HCT116 (cell line): ENCODE measurements at regions not wholly inside any gene's neighbourhood (a gene's known extent, or its start where the extent isn't known, plus 50 kb on each side); places are given as distances from the start of the nearest gene placed in this dataset.

Experiments used
- ATAC-seq: fragments of 200-7000 bp; cut with Tn5 transposase; 2 replicates; pipeline ENCODE4 v1.9.1; 2020; ENCODE audit warnings: mild to moderate bottlenecking, moderate library complexity
- BruUV-seq: library from RNA; stranded (reverse); fragments of 400-500 nt; replicated peaks from 2 replicates; lab custom pipeline; 2021; lab: Mats Ljungman, UMichigan
- CTCF ChIA-PET: fragments of 300-600 bp; sonication (Branson Sonifier 250); formaldehyde crosslinking; loops from one replicate; lab custom pipeline; 2021; ENCODE audit warnings: antibody characterized with exemption; lab: Charles Lee
- POLR2A ChIA-PET: fragments of 300-600, 350-600 bp; sonication (Branson Sonifier 250); formaldehyde crosslinking; loops from one replicate; lab custom pipeline; 2021; ENCODE audit warnings: antibody characterized with exemption; lab: Charles Lee
- RAD21 ChIA-PET, 2 experiments: fragments of 300-600 bp; sonication (Branson Sonifier 250); formaldehyde crosslinking; loops; one replicate each; lab custom pipeline; 2023; ENCODE audit warnings: low total read pairs in 2 of 2; ENCODE audit not compliant: uncharacterized antibody in 2 of 2, unreplicated experiment in 2 of 2, low non-redundant PET in 1 of 2; lab: Charles Lee
- DNase-seq: peaks from one replicate; pipeline ENCODE4 v3.0.0-alpha.2; 2010; ENCODE audit warnings: low read depth, low spot score
- H2AFZ ChIP-seq: fragments of 200-600 bp; shearing (Covaris generic), sonication (generic); 2 replicates; pipeline ENCODE4 v1.6.1; 2017; ENCODE audit warnings: low read depth, mixed run types, mixed read lengths, antibody characterized with exemption, low read length; ENCODE audit not compliant: poor library complexity, severe bottlenecking
- H3K27ac ChIP-seq: 2 replicates; pipeline ENCODE4 v1.5.1; 2012; ENCODE audit warnings: low read depth, low read length
- H3K27me3 ChIP-seq: fragments of 200-600 bp; sonication (generic); 2 replicates; pipeline ENCODE4 v1.6.1; 2016; ENCODE audit warnings: mixed run types, low read length, mixed read lengths; ENCODE audit not compliant: insufficient read depth
- H3K36me3 ChIP-seq, 2 experiments: fragments of 200-500 bp in 1 of 2; fragments of 200-600 bp in 1 of 2; sonication (Bioruptor generic) in 1 of 2; sonication (generic) in 1 of 2; 2 replicates each; pipeline versions ENCODE4 v1.5.1 to v1.6.1; 2014 to 2016; ENCODE audit warnings: low read length in 2 of 2, inconsistent platforms in 1 of 2, mixed read lengths in 1 of 2, mixed run types in 1 of 2; ENCODE audit not compliant: insufficient read depth in 2 of 2, control insufficient read depth in 1 of 2
- H3K4me1 ChIP-seq, 2 experiments: fragments of 200-600 bp in 1 of 2; sonication (generic) in 1 of 2; 2 replicates each; pipeline versions ENCODE4 v1.5.1 to v1.6.1; 2012 to 2017; ENCODE audit warnings: low read length in 2 of 2, inconsistent platforms in 1 of 2, mild to moderate bottlenecking in 1 of 2, mixed read lengths in 1 of 2, mixed run types in 1 of 2, moderate library complexity in 1 of 2; ENCODE audit not compliant: insufficient read depth in 2 of 2, control insufficient read depth in 1 of 2
- H3K4me2 ChIP-seq: fragments of 200-600 bp; sonication (generic); 2 replicates; pipeline ENCODE4 v1.6.1; 2017; ENCODE audit warnings: mixed run types, low read length, mixed read lengths
- H3K4me3 ChIP-seq, 2 experiments: fragments of 200-600 bp in 1 of 2; sonication (generic) in 1 of 2; replicated peaks in 1 of 2; 2 replicates each; pipeline ENCODE4 v1.5.1; 2011 to 2016; ENCODE audit warnings: low read length in 2 of 2, control low read depth in 1 of 2, low read depth in 1 of 2, mild to moderate bottlenecking in 1 of 2, mixed read lengths in 1 of 2, mixed run types in 1 of 2
- H3K79me2 ChIP-seq: fragments of 200-600 bp; sonication (generic); 2 replicates; pipeline ENCODE4 v1.6.1; 2017; ENCODE audit warnings: mild to moderate bottlenecking, mixed run types, low read length, moderate library complexity, mixed read lengths; ENCODE audit not compliant: insufficient read depth
- H3K9ac ChIP-seq: fragments of 200-600 bp; sonication (generic); 2 replicates; pipeline ENCODE4 v1.6.1; 2016; ENCODE audit warnings: low read length, mixed read lengths
- H3K9me2 ChIP-seq: fragments of 200-600 bp; sonication (generic), shearing (Covaris generic); 2 replicates; pipeline ENCODE4 v1.6.1; 2017; ENCODE audit warnings: mixed run types, mild to moderate bottlenecking, moderate library complexity; ENCODE audit not compliant: insufficient read depth
- H3K9me3 ChIP-seq, 2 experiments: fragments of 200-500 bp in 1 of 2; fragments of 200-600 bp in 1 of 2; sonication (Bioruptor generic) in 1 of 2; sonication (generic) in 1 of 2; 2 replicates each; pipeline ENCODE4 v1.6.1; 2014 to 2017; ENCODE audit warnings: low read length in 2 of 2, mixed read lengths in 2 of 2, inconsistent platforms in 1 of 2, low read depth in 1 of 2, mild to moderate bottlenecking in 1 of 2, mixed run types in 1 of 2, moderate library complexity in 1 of 2; ENCODE audit not compliant: control insufficient read depth in 1 of 2, insufficient read depth in 1 of 2
- H4K20me1 ChIP-seq: fragments of 200-600 bp; sonication (generic), shearing (Covaris generic); 2 replicates; pipeline ENCODE4 v1.6.1; 2017; ENCODE audit warnings: mixed run types, mild to moderate bottlenecking, moderate library complexity; ENCODE audit not compliant: insufficient read depth
- CBX3 ChIP-seq: IDR thresholded peaks from 2 replicates; pipeline ENCODE4 v1.6.1; 2012; ENCODE audit warnings: low read depth
- CEBPB ChIP-seq: IDR thresholded peaks from 2 replicates; pipeline ENCODE4 v1.6.1; 2012; ENCODE audit warnings: low read depth
- FOSL1 ChIP-seq: IDR thresholded peaks from 2 replicates; pipeline ENCODE4 v1.6.1; 2012; ENCODE audit warnings: low read depth
- RAD21 ChIP-seq: IDR thresholded peaks from 2 replicates; pipeline ENCODE4 v1.6.1; 2012; ENCODE audit warnings: low read depth, mild to moderate bottlenecking
- SIN3A ChIP-seq: IDR thresholded peaks from 2 replicates; pipeline ENCODE4 v1.6.1; 2012; ENCODE audit warnings: low read depth
- SRF ChIP-seq: IDR thresholded peaks from 2 replicates; pipeline ENCODE4 v1.6.1; 2012; ENCODE audit warnings: low read depth
- YY1 ChIP-seq: IDR thresholded peaks from 2 replicates; pipeline ENCODE4 v1.6.1; 2011; ENCODE audit warnings: low read length, low read depth, moderate library complexity, mild to moderate bottlenecking; ENCODE audit not compliant: insufficient replicate concordance; ENCODE audit errors: extremely low read depth
- ZFX ChIP-seq: fragments of 450-650 bp; IDR thresholded peaks from 2 replicates; pipeline ENCODE4 v1.6.1; 2017
- intact Hi-C: fragments of 100-400 bp; cut with micrococcal nuclease; formaldehyde crosslinking; loops from 2 replicates; pipeline ENCODE4 v1.10.0; 2022
- TF ChIP-seq, protein P1 (sequence below): IDR thresholded peaks from 2 replicates; pipeline ENCODE4 v1.6.1; 2012; ENCODE audit warnings: low read depth
- TF ChIP-seq, protein P2 (sequence below): IDR thresholded peaks from 2 replicates; pipeline ENCODE4 v1.6.1; 2012
- TF ChIP-seq, protein P3 (sequence below): IDR thresholded peaks from 2 replicates; pipeline ENCODE4 v1.6.1; 2012
- TF ChIP-seq, protein P4 (sequence below): IDR thresholded peaks from 2 replicates; pipeline ENCODE4 v1.6.1; 2011; ENCODE audit warnings: mild to moderate bottlenecking, low read length, moderate library complexity; ENCODE audit not compliant: insufficient replicate concordance; ENCODE audit errors: extremely low read depth

DNA sequence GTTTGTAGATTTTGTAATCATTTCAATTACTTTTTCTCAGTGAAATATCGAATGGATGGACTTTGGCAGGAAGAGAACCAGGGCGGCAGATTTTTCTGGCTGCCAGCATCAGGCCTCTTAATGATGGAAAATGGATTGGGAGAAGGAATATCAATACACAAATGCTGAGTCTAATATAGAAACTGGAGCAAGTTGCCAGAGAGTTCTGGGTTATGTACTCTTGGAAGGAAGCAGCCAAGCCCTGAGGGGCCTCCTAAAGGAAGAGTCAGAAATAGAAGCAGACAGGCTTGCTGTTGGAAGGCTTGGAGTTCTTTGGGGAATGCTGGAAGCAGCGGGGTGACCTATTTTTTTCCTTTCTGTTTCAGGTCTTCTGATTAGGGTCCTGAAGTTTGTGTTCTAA is 428.6 kb downstream of the DMAC1 start:
- no peak for DNase-seq
- POLR2A ChIA-PET = no interaction called here
- intact Hi-C loops = no loop called here

DNA sequence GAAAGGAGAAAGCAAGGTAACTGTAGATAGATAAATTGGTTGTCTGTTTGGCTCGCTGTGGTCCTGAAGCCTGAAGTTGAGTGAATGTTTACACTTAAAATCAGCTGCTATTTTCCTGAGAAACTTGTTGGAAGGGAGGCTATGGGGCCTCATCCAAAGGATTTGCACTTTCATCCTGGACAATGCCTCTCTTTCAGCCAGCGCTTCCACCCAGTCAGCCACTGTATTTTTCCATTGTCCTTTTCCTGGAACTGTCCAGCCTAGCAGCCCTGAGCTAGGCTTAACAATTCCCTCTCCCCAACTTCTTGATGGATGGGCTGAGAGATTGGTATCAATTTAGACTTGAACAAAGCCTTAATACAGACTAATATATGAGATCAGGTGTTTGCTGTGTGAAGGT is 429.2 kb downstream of the DMAC1 start:
- CTCF ChIA-PET = no interaction called here
- no peaks in the 10 kb centered on the region for H3K4me1 ChIP-seq
- no peak overlapping the region for H3K9ac ChIP-seq
- RAD21 ChIA-PET = no interaction called here
- H3K79me2 ChIP-seq = no peaks in the 10 kb centered on the region
- H2AFZ ChIP-seq = no peak overlapping the region
- no TSS peak for BruUV-seq
- intact Hi-C loops = no loop called here
- H3K4me2 ChIP-seq = no peak overlapping the region
- H4K20me1 ChIP-seq = no peaks in the 10 kb centered on the region
- H3K27me3 ChIP-seq = no peaks in the 10 kb centered on the region
- H3K36me3 ChIP-seq = no peaks in the 10 kb centered on the region
- no peaks in the 10 kb centered on the region for H3K9me2 ChIP-seq
- no peak overlapping the region for H3K4me3 ChIP-seq
- no peaks in the 10 kb centered on the region for H3K9me3 ChIP-seq
- H3K27ac ChIP-seq = no peak overlapping the region
- POLR2A ChIA-PET = no interaction called here
- DNase-seq = no peak
- no peak for ATAC-seq
- TF ChIP-seq FOSL1 (no peak), CEBPB (no peak), YY1 (no peak), SIN3A (no peak), ZFX (no peak), CBX3 (no peak), SRF (no peak)
- TF ChIP-seq, protein P1, sequence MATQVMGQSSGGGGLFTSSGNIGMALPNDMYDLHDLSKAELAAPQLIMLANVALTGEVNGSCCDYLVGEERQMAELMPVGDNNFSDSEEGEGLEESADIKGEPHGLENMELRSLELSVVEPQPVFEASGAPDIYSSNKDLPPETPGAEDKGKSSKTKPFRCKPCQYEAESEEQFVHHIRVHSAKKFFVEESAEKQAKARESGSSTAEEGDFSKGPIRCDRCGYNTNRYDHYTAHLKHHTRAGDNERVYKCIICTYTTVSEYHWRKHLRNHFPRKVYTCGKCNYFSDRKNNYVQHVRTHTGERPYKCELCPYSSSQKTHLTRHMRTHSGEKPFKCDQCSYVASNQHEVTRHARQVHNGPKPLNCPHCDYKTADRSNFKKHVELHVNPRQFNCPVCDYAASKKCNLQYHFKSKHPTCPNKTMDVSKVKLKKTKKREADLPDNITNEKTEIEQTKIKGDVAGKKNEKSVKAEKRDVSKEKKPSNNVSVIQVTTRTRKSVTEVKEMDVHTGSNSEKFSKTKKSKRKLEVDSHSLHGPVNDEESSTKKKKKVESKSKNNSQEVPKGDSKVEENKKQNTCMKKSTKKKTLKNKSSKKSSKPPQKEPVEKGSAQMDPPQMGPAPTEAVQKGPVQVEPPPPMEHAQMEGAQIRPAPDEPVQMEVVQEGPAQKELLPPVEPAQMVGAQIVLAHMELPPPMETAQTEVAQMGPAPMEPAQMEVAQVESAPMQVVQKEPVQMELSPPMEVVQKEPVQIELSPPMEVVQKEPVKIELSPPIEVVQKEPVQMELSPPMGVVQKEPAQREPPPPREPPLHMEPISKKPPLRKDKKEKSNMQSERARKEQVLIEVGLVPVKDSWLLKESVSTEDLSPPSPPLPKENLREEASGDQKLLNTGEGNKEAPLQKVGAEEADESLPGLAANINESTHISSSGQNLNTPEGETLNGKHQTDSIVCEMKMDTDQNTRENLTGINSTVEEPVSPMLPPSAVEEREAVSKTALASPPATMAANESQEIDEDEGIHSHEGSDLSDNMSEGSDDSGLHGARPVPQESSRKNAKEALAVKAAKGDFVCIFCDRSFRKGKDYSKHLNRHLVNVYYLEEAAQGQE = no peak
- TF ChIP-seq, protein P2, sequence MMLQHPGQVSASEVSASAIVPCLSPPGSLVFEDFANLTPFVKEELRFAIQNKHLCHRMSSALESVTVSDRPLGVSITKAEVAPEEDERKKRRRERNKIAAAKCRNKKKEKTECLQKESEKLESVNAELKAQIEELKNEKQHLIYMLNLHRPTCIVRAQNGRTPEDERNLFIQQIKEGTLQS = no peak
- TF ChIP-seq, protein P3, sequence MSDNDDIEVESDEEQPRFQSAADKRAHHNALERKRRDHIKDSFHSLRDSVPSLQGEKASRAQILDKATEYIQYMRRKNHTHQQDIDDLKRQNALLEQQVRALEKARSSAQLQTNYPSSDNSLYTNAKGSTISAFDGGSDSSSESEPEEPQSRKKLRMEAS = no peak

More for the DNA sequence above, 428.6 kb downstream of the DMAC1 start:
- BruUV-seq = no TSS peak
- H3K36me3 ChIP-seq = no peaks in the 10 kb centered on the region
- no peak overlapping the region for H3K9ac ChIP-seq
- H3K27me3 ChIP-seq = peaks cover 5% of the 10 kb centered on the region; the same call in 1 of the 2 replicates
- H2AFZ ChIP-seq = no peak overlapping the region
- H3K4me1 ChIP-seq = no peaks in the 10 kb centered on the region
- TF ChIP-seq CBX3 (no peak), CEBPB (no peak), FOSL1 (no peak), YY1 (no peak), RAD21 (no peak)
- TF ChIP-seq, protein P2 = no peak
- TF ChIP-seq, protein P4, sequence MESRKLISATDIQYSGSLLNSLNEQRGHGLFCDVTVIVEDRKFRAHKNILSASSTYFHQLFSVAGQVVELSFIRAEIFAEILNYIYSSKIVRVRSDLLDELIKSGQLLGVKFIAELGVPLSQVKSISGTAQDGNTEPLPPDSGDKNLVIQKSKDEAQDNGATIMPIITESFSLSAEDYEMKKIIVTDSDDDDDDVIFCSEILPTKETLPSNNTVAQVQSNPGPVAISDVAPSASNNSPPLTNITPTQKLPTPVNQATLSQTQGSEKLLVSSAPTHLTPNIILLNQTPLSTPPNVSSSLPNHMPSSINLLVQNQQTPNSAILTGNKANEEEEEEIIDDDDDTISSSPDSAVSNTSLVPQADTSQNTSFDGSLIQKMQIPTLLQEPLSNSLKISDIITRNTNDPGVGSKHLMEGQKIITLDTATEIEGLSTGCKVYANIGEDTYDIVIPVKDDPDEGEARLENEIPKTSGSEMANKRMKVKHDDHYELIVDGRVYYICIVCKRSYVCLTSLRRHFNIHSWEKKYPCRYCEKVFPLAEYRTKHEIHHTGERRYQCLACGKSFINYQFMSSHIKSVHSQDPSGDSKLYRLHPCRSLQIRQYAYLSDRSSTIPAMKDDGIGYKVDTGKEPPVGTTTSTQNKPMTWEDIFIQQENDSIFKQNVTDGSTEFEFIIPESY = no peak
- RAD21 ChIA-PET = no interaction called here
- no peak overlapping the region for H3K27ac ChIP-seq
- CTCF ChIA-PET = no interaction called here
- ATAC-seq = no peak
- H4K20me1 ChIP-seq = no peaks in the 10 kb centered on the region
- no peaks in the 10 kb centered on the region for H3K9me3 ChIP-seq
- H3K79me2 ChIP-seq = no peaks in the 10 kb centered on the region
- H3K4me3 ChIP-seq = no peak overlapping the region
- H3K9me2 ChIP-seq = no peaks in the 10 kb centered on the region
- H3K4me2 ChIP-seq = no peak overlapping the region
